Epidermal melanocyte (primary cell): ENCODE measurements at regions not wholly inside any gene's neighbourhood (a gene's known extent, or its start where the extent isn't known, plus 50 kb on each side); places are given as distances from the start of the nearest gene placed in this dataset.
"Not testable (repeated sequence)": the region's sequence is repeated elsewhere in the genome, so short reads cannot be mapped to it uniquely, and the experiment has no call there.

ENCODE experiments used
- DNase-seq: peaks from one replicate; pipeline ENCODE4 v3.0.0; 2011; ENCODE audit warnings: low spot score; ENCODE audit not compliant: insufficient read length

GRCh38 chr15:54841701-54842305 is 354.9 kb downstream of the RSL24D1 start:
- DNase-seq: no peak

GRCh38 chr15:54840621-54841398 is 355.9 kb downstream of the RSL24D1 start:
- no peak for DNase-seq

- no peak for DNase-seq
Measured at GRCh38 chr15:54839379-54839778, 357.4 kb downstream of the RSL24D1 start.

GRCh38 chr15:54836052-54836795 is 360.5 kb downstream of the RSL24D1 start:
- DNase-seq: no peak

GRCh38 chr15:54829821-54830220 is 366.9 kb downstream of the RSL24D1 start:
- no peak for DNase-seq

- no peak for DNase-seq
Measured at GRCh38 chr15:54820811-54821210, 375.9 kb downstream of the RSL24D1 start.

- no peak for DNase-seq
Measured at GRCh38 chr15:54820098-54820497, 376.6 kb downstream of the RSL24D1 start.

- DNase-seq: no peak
Measured at GRCh38 chr15:54816401-54816800, 380.3 kb downstream of the RSL24D1 start.

GRCh38 chr15:54815556-54815955 is 381.2 kb downstream of the RSL24D1 start:
- DNase-seq: no peak

GRCh38 chr15:54812383-54812782 is 384.4 kb downstream of the RSL24D1 start:
- no peak for DNase-seq

GRCh38 chr15:54810496-54810895 is 386.2 kb downstream of the RSL24D1 start:
- no peak for DNase-seq

- no peak for DNase-seq
Measured at GRCh38 chr15:54810031-54810430, 386.7 kb downstream of the RSL24D1 start.

GRCh38 chr15:54808321-54808720 is 388.4 kb downstream of the RSL24D1 start:
- DNase-seq: no peak

GRCh38 chr15:54803987-54804386 is 392.8 kb downstream of the RSL24D1 start:
- no peak for DNase-seq

- no peak for DNase-seq
Measured at GRCh38 chr15:54803134-54803808, 393.5 kb downstream of the RSL24D1 start.

- DNase-seq: no peak
Measured at GRCh38 chr15:54792526-54792925, 404.2 kb downstream of the RSL24D1 start.

- no peak for DNase-seq
Measured at GRCh38 chr15:54790693-54791092, 406.0 kb downstream of the RSL24D1 start.

- no peak for DNase-seq
Measured at GRCh38 chr15:54789376-54789775, 407.4 kb downstream of the RSL24D1 start.

GRCh38 chr15:54781220-54781619 is 415.5 kb downstream of the RSL24D1 start:
- not testable (repeated sequence) for DNase-seq

GRCh38 chr15:54779271-54779670 is 417.5 kb downstream of the RSL24D1 start:
- no peak for DNase-seq

- no peak for DNase-seq
Measured at GRCh38 chr15:54776410-54776809, 420.3 kb downstream of the RSL24D1 start.

- DNase-seq: no peak
Measured at GRCh38 chr15:54772663-54773062, 424.1 kb downstream of the RSL24D1 start.
